Esophagus squamous epithelium (tissue), 5 donors: ENCODE measurements at regions not wholly inside any gene's neighbourhood (a gene's known extent, or its start where the extent isn't known, plus 50 kb on each side); places are given as distances from the start of the nearest gene placed in this dataset.

Experiments
- DNase-seq: peaks from one replicate; lab custom pipeline; 2025; lab: John Stamatoyannopoulos, UW
- H3K27ac ChIP-seq, 4 donors: fragments of 200-600 bp; sonication (generic); one replicate each; pipeline ENCODE4 v1.5.1; 2016 to 2019; ENCODE audit warnings: mild to moderate bottlenecking in 1 of 4
- H3K27me3 ChIP-seq, 4 donors: fragments of 200-600 bp; sonication (generic); 1 replicate in 3 of 4; 2 replicates in 1 of 4; pipeline versions ENCODE4 v1.5.1 to v1.6.0; 2017 to 2021; ENCODE audit warnings: antibody characterized with exemption in 1 of 4
- H3K36me3 ChIP-seq, 3 donors: fragments of 200-600 bp; sonication (generic); one replicate each; pipeline ENCODE4 v1.5.1; 2016 to 2019
- H3K4me1 ChIP-seq, 3 donors: fragments of 200-600 bp; sonication (generic); one replicate each; pipeline ENCODE4 v1.5.1; 2017 to 2019
- H3K4me3 ChIP-seq, 4 donors: fragments of 200-600 bp; sonication (generic); 1 replicate in 3 of 4; 2 replicates in 1 of 4; pipeline ENCODE4 v1.5.1; 2016 to 2019; ENCODE audit warnings: mild to moderate bottlenecking in 2 of 4, moderate library complexity in 1 of 4
- H3K9me3 ChIP-seq, 3 donors: fragments of 200-600 bp; sonication (generic); one replicate each; pipeline ENCODE4 v1.5.1; 2016 to 2019
- CTCF ChIP-seq, 6 experiments: fragments of 450-650 bp in 4 of 6; fragments of 200-600 bp in 2 of 6; sonication (generic) in 2 of 6; IDR thresholded peaks; one replicate each; pipeline ENCODE4 v1.5.1; 2016 to 2019; ENCODE audit warnings: antibody characterized with exemption in 6 of 6, mild to moderate bottlenecking in 4 of 6, moderate library complexity in 4 of 6
- POLR2A ChIP-seq, 4 donors: fragments of 450-650 bp; IDR thresholded peaks; one replicate each; pipeline ENCODE4 v1.6.1; 2017; ENCODE audit warnings: antibody characterized with exemption in 4 of 4, mild to moderate bottlenecking in 4 of 4, moderate library complexity in 3 of 4
- WGBS, 2 donors: methylation state at CpG; one replicate each; pipeline ENCODE4 v1.1.5; 2018; 5-methylcytosine and 5-hydroxymethylcytosine counted together
- intact Hi-C: fragments of 100-400 bp; cut with DNase I; formaldehyde crosslinking; loops from one replicate; pipeline ENCODE4 v1.15.0; 2022
- donor health status: DM: yes; HTN: yes; CAD: no.

- TF ChIP-seq CTCF (IDR thresholded peaks at IDR 0.05) (no peak), POLR2A (IDR thresholded peaks at IDR 0.05) (no peak)
- WGBS, 2 donors: 72 to 91% methylated on average over 4 of the region's 4 CpGs
- DNase-seq: no peak
- intact Hi-C loops: no loop called here
- Histone ChIP-seq H3K27ac (no peak overlapping the region), H3K9me3 (no peaks in the 10 kb centered on the region), H3K36me3 (no peaks in the 10 kb centered on the region), H3K4me1 (no peaks in the 10 kb centered on the region), H3K27me3 (no peaks in the 10 kb centered on the region), H3K4me3 (no peak overlapping the region)
Observed at GRCh38 chr7:11914645-11915044, 82.6 kb upstream of the THSD7A start.

DNA sequence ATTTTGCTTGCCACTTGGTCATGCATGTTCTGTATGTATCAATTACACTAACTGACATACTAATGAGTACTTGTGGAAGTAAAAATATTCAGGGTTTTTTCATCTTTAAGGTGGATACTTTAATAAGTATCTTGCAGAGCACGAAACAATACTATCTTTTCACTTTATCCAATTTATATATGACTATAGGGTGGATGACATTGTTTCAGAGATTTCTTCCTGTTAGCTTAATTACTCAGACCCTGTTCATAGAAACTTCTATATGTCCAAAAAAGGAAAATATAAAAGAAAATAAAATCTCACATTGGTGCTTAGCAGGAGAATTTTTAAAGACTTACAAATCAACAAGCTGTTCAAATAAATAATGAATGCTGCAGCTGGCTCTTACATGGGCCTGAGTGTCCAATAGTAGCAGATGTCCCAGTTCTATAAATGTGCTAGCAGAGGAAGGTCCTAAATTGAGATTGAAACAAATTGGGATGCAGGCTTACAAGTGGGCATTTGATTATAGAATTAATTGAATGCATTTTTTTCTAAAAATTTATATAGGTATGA, 91.5 kb upstream of the THSD7A start:
- intact Hi-C loops: no loop called here
- no peaks in the 10 kb centered on the region for H3K27me3 ChIP-seq
- 36 to 65% methylated on average over 1 of the region's 1 CpG for WGBS, 2 donors

DNA sequence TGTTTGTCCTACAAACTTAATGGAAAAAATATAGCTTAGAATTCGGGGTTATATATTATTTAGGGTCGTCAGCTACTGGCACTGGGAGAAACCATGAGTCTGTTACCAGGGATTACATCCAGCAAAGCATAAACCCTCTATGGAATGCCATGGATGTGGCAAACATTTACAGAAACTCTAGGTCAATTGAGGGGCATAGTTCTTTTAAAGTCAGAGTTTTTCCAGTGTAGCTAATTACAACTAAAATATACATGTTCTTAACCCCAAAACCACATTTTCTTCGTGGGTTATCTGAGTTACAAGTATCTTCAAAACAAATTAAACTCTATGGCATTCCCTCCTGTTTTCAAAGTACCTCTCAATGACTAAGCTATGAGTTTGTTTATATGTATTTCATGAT, 99.3 kb upstream of the THSD7A start:
- H3K9me3 ChIP-seq: no peaks in the 10 kb centered on the region
- TF ChIP-seq CTCF (IDR thresholded peaks at IDR 0.05) (no peak), POLR2A (IDR thresholded peaks at IDR 0.05) (no peak)
- 23 to 31% methylated on average over 3 of the region's 3 CpGs for WGBS, 2 donors

More for the DNA sequence above, 91.5 kb upstream of the THSD7A start:
- TF ChIP-seq CTCF (IDR thresholded peaks at IDR 0.05) (no peak), POLR2A (IDR thresholded peaks at IDR 0.05) (no peak)
- no peaks in the 10 kb centered on the region for H3K36me3 ChIP-seq
- no peaks in the 10 kb centered on the region for H3K9me3 ChIP-seq
- no peak overlapping the region for H3K27ac ChIP-seq
- H3K4me3 ChIP-seq: no peak overlapping the region
- no peak for DNase-seq
- H3K4me1 ChIP-seq: no peaks in the 10 kb centered on the region

GRCh38 chr7:11934796-11935195, 102.8 kb upstream of the THSD7A start:
- Histone ChIP-seq H3K9me3 (no peaks in the 10 kb centered on the region), H3K4me3 (no peak overlapping the region), H3K27ac (no peak overlapping the region), H3K4me1 (no peaks in the 10 kb centered on the region), H3K36me3 (no peaks in the 10 kb centered on the region), H3K27me3 (no peaks in the 10 kb centered on the region)
- WGBS, 2 donors: 41 to 52% methylated on average over 2 of the region's 2 CpGs
- intact Hi-C loops: no loop called here
- no peak for DNase-seq
- no peak for TF ChIP-seq POLR2A (IDR thresholded peaks at IDR 0.05)
- TF ChIP-seq CTCF (IDR thresholded peaks at IDR 0.05): no peak

More for the DNA sequence above, 99.3 kb upstream of the THSD7A start:
- no peak for DNase-seq
- no peak overlapping the region for H3K4me3 ChIP-seq
- H3K36me3 ChIP-seq: no peaks in the 10 kb centered on the region
- no peaks in the 10 kb centered on the region for H3K4me1 ChIP-seq
- intact Hi-C loops: no loop called here
- H3K27ac ChIP-seq: no peak overlapping the region
- H3K27me3 ChIP-seq: no peaks in the 10 kb centered on the region

DNA sequence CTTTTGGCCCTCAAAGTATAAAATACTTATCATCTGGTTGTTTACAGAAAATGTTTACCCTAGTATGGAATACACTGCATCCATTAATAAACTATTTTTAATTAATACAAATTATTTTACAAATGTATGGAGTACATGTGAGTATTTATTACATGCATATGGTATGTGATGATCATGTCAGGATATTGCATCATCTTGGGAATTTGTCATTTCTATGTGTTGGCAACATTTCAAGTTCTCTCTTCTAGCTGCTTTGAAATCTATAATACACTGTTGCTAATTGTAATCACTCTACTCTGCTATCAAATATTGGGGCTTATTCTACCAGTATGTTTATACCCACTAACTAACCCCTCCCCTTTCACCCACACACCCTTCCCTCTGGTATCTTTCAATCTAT, 103.9 kb upstream of the THSD7A start:
- no peak for TF ChIP-seq CTCF (IDR thresholded peaks at IDR 0.05)
- TF ChIP-seq POLR2A (IDR thresholded peaks at IDR 0.05): no peak
- H3K36me3 ChIP-seq: no peaks in the 10 kb centered on the region
- intact Hi-C loops: no loop called here
- H3K4me3 ChIP-seq: no peak overlapping the region
- H3K27me3 ChIP-seq: no peaks in the 10 kb centered on the region
- no peaks in the 10 kb centered on the region for H3K9me3 ChIP-seq
- no peak for DNase-seq
- H3K4me1 ChIP-seq: no peaks in the 10 kb centered on the region
- no peak overlapping the region for H3K27ac ChIP-seq
